GM06990 (cell line): ENCODE measurements at regions not wholly inside any gene's neighbourhood (a gene's known extent, or its start where the extent isn't known, plus 50 kb on each side); places are given as distances from the start of the nearest gene placed in this dataset.

Experiments
- DNase-seq: peaks from one replicate; pipeline ENCODE4 v3.0.0-alpha.2; 2011; ENCODE audit not compliant: insufficient read length; ENCODE audit errors: extremely low read depth
- H3K27me3 ChIP-seq: replicated peaks from 2 replicates; pipeline ENCODE4 v1.6.0; 2011; ENCODE audit warnings: low read length; ENCODE audit not compliant: control insufficient read depth, insufficient read depth
- H3K36me3 ChIP-seq: 2 replicates; pipeline ENCODE4 v1.5.1; 2011; ENCODE audit warnings: low read length; ENCODE audit not compliant: control insufficient read depth, insufficient read depth
- H3K4me3 ChIP-seq: replicated peaks from 2 replicates; pipeline ENCODE4 v1.5.1; 2011; ENCODE audit warnings: low read depth, mild to moderate bottlenecking, control low read depth, low read length
- TF ChIP-seq, protein P1 (sequence below): IDR thresholded peaks from 2 replicates; pipeline ENCODE4 v1.5.1; 2011; ENCODE audit warnings: low read length, control low read depth, mild to moderate bottlenecking, inconsistent platforms; ENCODE audit not compliant: insufficient read depth, poor library complexity, severe bottlenecking

DNA sequence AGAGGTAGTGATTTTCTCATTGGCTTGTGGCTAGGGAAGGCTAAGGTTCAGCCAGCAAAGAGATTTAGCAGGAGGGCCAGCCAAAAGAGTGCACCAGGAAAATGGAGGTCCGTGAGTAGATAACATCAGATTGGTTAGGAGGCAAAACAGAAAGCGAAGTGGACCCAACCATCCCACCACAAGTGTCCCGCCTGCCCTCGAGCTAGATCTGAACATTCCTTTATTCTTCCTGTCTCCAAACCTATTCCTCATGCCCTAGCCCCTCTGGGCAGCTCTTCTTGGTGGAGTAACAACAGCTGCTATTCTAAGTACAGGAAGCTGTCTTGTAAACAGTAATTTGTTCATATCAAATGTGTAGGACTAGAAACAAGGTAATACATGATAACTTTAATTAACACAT is 85.7 kb upstream of the BET1 start:
- Histone ChIP-seq H3K27me3 (no peaks in the 10 kb centered on the region), H3K4me3 (no peak overlapping the region), H3K36me3 (no peaks in the 10 kb centered on the region)
- DNase-seq = no peak
- TF ChIP-seq, protein P1, sequence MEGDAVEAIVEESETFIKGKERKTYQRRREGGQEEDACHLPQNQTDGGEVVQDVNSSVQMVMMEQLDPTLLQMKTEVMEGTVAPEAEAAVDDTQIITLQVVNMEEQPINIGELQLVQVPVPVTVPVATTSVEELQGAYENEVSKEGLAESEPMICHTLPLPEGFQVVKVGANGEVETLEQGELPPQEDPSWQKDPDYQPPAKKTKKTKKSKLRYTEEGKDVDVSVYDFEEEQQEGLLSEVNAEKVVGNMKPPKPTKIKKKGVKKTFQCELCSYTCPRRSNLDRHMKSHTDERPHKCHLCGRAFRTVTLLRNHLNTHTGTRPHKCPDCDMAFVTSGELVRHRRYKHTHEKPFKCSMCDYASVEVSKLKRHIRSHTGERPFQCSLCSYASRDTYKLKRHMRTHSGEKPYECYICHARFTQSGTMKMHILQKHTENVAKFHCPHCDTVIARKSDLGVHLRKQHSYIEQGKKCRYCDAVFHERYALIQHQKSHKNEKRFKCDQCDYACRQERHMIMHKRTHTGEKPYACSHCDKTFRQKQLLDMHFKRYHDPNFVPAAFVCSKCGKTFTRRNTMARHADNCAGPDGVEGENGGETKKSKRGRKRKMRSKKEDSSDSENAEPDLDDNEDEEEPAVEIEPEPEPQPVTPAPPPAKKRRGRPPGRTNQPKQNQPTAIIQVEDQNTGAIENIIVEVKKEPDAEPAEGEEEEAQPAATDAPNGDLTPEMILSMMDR = no peak

DNA sequence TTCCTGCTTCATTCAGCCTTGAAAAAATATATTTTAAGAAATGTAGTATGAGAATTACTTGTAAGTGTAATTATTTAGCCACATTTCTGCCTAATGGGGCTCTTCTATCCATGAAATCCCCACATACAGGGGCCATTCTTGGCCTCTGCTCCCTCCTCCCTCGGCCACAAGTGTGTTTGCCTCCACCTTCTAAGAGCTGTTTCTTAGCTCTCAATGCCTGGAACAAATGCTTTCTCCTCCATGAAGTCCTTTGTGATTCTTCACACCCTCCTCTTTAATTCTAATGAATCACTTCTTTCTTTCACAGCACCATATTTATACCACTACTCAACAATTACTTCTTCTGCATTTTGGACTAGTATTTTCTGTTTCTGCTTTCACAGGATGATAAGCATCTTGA is 88.8 kb upstream of the BET1 start:
- Histone ChIP-seq H3K4me3 (no peak overlapping the region), H3K36me3 (no peaks in the 10 kb centered on the region), H3K27me3 (no peaks in the 10 kb centered on the region)
- TF ChIP-seq, protein P1 = no peak
- no peak for DNase-seq

DNA sequence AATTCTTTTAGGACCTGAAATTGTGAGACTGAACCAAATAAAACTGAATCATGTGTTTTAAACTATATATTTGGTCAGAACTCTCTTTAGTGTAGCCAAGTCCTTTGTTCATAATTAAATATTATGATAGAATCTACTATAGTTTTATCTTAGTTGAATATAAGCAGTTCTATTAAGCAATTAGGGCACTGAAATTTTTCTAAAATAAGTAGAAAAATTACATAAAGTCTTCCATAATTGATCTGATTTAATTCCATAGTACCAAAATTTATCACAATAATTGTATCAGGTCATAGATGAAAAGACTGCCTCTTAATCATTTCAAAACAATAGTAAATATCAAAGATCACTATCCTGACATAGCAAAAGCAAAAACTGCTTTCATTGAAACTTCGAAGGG is 90.1 kb upstream of the BET1 start:
- DNase-seq = no peak
- Histone ChIP-seq H3K27me3 (no peaks in the 10 kb centered on the region), H3K36me3 (no peaks in the 10 kb centered on the region), H3K4me3 (no peak overlapping the region)
- TF ChIP-seq, protein P1 = no peak

DNA sequence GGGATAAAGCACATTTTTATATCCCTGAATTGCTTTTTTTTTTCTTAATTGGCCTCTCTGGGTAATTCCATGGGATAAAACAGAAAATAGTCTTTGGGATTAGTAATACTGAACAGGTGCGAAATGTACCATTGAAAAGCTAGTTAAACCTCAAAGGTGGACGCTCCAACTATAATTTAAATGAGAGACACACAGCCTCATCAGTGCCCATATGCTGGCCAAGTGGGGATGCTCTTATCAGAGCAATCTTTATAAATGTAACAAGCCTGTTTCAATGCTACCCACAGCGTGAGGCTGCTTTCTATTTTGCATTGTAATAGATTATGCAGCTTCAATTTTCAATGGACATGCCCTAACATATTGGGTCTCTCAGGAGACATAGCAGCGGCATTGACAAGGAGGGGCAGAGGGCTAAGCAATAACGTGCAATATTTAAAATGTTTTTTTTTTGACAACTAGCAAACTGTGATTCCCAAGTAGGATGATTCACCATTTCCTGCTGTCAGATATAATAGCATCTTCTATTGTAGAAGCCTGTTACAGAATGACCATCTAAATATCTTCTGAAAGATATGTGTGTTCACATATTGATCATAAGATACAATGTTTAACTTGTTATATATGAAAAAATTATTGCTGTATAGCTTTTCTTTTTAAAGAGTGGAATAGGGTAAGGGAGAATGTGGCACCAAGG is 91.3 kb upstream of the BET1 start:
- TF ChIP-seq, protein P1 = no peak
- Histone ChIP-seq H3K36me3 (no peaks in the 10 kb centered on the region), H3K4me3 (no peak overlapping the region), H3K27me3 (no peaks in the 10 kb centered on the region)
- no peak for DNase-seq

DNA sequence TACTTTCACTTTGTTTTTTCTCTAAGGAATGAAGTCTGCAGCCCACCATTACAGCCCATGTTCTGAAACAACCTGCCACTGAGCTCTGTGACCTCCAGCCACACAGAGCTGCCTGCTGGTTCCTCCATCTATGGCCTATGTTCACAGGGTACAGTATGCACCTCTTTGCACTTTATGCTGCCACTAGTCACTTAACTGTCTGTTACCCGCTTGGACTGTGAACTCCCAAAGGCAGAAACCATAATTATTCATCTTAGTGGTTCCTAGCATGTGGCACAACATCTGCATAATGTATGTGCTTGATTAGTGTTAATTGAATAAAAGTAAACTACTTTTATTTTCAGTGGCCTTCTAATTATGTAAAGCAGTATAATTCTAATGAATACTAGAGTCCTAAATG is 95.5 kb upstream of the BET1 start:
- no peaks in the 10 kb centered on the region for H3K36me3 ChIP-seq

More for the DNA sequence above, 95.5 kb upstream of the BET1 start:
- Histone ChIP-seq H3K27me3 (no peaks in the 10 kb centered on the region), H3K4me3 (no peak overlapping the region)
- TF ChIP-seq, protein P1 = no peak
- no peak for DNase-seq
